Hematopoietic multipotent progenitor cell (in vitro differentiated cells): ENCODE measurements at regions not wholly inside any gene's neighbourhood (a gene's known extent, or its start where the extent isn't known, plus 50 kb on each side); places are given as distances from the start of the nearest gene placed in this dataset.

Experiments used
- DNase-seq, 3 donors: peaks; one replicate each; pipeline ENCODE4 v3.0.0-alpha.2; 2011 to 2015; ENCODE audit warnings: low read depth in 2 of 3, low spot score in 2 of 3

- DNase-seq: no peak
Observed at GRCh38 chr4:161133586-161134276, 1030.1 kb downstream of the FSTL5 start.

- no peak for DNase-seq
Observed at GRCh38 chr4:161132715-161133425, 1030.9 kb downstream of the FSTL5 start.

- DNase-seq: no peak
Observed at GRCh38 chr4:161121451-161121850, 1042.3 kb downstream of the FSTL5 start.

- DNase-seq: no peak
Observed at GRCh38 chr4:161101881-161102280, 1061.9 kb downstream of the FSTL5 start.

- DNase-seq: no peak
Observed at GRCh38 chr4:161097821-161098220, 1066.0 kb downstream of the FSTL5 start.

GRCh38 chr4:161061046-161061445, 1102.8 kb downstream of the FSTL5 start:
- DNase-seq: no peak
